Activated CD8-positive, alpha-beta memory T cell treated with anti-CD3 and anti-CD28 coated beads, Interleukin-2, amount 50 U/mL, for 24 hours (primary cell): ENCODE measurements at regions not wholly inside any gene's neighbourhood (a gene's known extent, or its start where the extent isn't known, plus 50 kb on each side); places are given as distances from the start of the nearest gene placed in this dataset.

ENCODE experiments used
- DNase-seq: peaks from one replicate; pipeline ENCODE4 v3.0.0-alpha.2; 2020; ENCODE audit errors: extremely low read depth

DNA sequence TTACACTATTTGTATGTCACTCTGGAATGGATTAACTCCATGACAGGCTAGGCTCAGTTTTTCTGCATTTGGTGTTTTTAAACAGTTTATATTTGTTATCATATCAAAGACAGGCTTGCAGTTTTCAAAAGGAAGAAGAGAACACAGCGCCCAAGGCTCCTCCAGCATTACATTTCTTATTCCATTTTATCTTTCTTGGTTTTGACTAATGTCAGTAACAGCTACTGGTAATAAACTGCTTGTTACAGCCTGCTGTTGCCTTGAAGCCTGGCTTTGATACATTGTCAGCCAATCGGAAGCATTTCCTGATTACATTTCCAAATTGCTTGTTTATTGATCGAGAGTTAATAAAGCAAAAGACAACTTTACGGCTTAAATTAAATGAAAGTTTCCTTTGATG lies 166.0 kb upstream of the MDFIC start:
- no peak for DNase-seq

DNA sequence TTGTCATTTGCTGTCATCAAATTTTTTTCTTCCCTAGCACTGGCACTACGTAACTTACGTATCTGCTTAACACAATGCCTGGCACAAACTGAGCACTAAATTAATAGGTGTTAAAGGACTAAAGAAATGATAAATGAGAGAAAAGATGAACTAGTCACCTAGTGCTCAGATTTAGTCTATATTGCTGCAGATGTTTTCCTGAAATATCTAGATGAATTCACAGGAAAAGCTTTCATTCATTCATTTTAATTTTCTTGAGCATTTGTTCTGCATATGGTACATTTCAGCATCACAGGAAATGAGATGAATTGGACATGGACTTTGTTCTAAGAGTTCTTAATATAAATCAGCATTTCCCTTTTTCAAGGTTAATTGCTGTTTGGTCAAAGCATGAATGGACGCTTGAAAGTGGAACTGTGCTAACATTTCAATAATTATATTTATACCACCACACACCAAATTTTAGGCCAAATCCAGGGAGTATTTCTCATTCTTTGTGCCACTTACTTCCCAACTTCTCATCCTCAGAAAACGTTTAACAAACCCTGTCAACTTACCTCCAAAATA lies 163.2 kb upstream of the MDFIC start:
- DNase-seq, result no peak

DNA sequence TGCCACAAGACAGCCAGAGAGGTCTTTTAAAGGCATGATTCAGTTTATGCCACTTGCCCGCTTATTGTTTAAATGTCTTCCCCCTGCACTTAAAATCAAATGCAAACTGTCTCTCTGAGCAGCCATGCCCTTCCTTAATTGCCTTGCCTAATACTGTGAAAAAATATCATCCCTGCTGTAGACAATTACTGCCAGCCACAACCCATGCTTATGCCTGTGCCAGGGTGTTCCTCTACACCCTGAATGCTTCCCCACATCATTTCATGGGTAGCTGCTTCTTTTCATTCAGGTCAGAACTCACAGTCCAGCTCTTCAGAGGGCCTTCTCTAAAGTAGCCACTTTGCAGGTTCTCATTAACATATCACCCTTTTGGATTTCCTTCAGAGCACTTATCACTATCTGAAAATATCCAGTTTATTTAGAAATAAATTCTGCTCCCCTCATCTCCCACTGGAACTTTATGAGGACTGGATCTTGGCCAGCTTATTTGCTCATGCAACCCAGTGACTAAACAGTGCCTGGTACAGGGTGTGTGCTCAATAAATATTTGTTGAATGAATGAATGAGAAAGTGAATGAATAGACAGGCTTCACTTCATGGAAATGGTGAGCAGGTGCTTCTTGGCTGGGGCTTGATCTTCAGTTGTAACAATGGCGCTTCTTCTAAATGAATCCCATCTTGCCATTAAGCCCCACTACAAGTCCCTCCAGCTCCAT lies 162.4 kb upstream of the MDFIC start:
- no peak for DNase-seq

DNA sequence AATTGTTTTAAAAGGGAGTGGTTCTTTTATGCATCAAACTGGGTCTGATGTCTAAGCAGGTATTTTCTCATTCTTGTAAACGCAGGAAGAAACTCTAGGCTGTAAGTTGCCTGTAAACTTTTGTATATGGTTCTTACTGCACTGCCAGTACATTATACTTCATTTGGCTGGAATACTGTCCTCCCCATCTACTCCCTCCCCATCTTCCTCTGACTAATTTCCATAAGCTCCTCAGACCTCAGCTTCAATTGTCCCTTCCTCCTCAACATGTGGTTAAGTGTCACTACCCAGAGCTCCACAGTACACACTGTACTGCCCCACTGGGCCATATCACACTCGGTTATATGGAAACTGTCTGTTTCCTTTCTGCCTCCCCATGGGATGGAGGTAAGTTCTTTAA lies 161.4 kb upstream of the MDFIC start:
- no peak for DNase-seq

DNA sequence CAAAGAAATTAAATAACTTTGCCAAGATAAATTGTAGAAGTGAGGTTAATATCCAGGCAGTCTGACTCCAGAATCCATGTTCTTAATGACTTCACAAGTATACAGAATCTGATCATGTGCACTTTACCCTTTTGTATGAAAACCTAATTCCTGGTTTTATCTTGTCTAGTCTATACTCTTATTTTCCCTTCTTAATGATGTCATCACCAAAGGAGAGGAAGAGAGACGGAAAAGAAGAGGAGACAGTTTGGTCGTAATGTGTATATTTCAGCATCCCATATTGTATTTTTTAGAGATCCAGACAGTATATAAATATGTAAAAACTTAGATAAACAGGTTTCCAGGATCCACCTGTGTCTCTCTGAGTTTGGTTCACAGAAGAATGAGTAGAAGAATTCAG lies 159.9 kb upstream of the MDFIC start:
- no peak for DNase-seq

DNA sequence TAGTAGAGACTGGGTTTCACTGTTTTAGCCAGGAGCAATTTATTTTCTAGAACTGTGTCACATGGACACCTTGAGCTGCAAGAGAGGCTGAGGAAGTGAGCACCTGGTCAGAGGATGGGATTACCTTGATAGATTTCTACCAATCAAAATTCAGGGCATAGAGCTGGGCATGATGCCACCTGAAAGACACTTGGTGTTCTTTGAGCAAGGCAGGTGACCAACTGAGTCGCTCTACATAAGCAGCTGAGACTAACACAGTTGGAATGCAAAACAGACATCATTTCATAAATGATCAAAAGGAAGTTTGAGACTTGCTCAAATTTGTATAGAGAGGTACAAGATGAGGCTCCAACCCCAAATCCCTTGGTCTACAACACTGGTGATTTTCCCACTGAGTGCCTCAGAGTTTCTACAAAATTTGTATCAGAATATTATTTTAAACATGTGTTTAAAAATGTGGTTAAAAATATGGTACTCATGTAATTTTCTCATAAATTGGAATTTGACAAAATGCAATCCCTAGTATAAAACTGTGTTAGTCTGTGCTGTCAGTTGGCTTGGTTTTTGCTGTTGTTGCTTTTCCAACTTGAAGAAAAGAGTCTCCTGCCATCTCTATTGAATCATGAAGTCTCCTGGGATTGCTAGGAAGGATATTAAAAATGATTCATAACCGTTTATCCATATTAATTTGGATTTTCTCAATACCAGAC lies 156.4 kb upstream of the MDFIC start:
- DNase-seq, result no peak

DNA sequence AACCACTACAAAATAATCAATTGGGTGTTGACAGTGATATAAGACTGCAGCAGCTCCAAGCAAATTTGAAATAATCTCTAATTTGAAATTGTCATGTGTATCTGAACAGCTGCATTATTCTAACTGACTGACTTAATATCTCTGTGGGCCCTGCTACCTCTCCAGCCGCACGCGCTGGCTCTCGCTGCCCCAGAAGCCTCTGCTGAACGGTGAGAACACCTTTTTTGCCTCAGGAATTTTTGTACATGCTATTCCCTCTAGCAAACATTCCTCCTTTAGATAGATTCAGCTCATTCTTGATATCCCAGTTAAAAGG lies 155.9 kb upstream of the MDFIC start:
- no peak for DNase-seq

DNA sequence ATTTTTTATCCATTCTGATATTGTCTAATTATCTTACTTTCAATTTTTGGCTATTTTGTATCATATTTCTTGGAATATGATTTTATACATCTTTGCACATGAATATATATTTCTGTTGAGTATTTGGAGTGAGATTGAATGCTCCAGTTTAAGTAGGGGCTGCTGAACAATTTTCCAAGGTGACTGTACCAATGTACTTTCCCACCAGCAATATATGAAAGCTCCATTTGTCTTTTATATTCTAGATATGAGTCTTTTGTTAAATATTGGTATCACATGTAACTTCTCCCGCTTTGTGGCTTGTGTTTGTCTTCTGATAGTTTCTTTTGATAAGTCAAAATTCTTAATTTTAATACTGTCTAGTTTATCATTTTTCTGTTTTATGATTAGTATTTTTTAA lies 144.6 kb upstream of the MDFIC start:
- DNase-seq, result no peak

DNA sequence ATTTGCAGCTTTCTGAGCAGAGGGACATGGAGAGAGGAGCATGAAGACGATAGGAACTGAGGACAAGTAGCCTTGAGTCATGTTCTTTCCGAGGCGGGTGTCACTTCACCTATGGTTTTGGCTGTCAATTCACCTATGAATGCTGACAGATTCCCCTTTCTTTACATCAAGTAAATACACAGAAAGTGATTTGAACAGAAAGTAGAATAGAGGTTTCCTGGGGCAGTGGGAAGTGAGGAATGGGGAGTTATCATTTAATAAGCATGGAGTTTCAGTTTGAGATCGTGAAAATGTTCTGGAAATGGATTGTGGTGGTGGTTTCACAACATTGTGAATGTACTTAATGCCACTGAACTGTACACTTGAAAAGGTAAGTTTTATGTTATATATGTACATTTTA lies 138.4 kb upstream of the MDFIC start:
- DNase-seq, result no peak

DNA sequence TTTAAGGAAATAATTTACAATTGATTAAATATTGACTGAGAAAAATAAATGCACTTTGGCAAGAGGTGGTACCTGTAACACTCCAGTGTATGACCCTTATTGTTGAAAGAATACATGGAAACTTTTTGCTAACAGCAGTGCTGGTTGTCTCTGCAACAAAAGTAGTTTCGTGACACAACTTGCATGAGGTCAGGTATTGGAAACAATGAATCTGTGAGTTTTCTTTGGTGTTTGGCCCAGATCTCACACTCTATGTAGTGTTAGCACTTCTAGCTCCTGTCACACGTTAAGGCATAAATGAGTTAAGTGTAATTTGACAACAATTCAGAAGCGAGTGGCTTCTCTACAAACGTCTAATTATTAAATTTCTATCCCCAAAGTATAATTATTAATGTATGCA lies 137.7 kb upstream of the MDFIC start:
- DNase-seq, result no peak

DNA sequence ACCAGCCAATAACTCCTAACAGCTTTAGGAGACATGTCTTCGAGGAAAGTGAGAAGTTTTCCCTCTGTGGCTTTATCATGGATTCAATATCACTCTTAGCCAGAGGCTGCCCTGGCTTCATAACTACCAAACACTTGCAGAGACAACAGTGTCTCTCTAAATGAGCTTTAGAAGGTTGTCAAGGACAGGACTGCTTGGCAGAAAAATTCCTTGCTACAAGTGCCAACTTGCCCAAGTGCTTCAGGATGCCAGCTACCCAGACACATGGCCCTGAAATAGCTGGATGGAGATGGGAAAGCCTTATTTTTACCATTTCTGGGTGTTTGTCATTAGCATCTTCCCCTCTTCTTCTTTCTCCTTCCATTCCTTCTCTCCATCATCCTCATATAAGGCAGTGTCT lies 137.1 kb upstream of the MDFIC start:
- DNase-seq, result no peak

DNA sequence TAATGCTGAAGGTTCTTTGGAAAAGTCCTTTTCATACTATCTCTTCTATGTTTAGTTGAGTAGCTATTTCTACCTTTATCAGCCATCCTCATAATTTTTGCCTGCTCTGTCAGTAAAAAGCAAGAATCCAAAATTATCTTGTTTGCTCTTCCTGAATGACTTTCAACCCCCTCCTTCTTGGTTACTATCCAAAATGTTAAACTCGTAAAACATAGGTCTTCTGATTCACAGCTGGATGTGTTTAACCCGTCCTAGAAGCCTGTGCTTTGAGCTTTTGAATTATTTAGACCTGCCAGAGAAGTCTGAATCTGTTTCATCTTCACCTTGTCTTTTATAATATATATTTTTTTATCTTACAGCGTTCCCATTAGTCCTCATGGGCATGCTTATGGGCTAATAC lies 136.4 kb upstream of the MDFIC start:
- no peak for DNase-seq

DNA sequence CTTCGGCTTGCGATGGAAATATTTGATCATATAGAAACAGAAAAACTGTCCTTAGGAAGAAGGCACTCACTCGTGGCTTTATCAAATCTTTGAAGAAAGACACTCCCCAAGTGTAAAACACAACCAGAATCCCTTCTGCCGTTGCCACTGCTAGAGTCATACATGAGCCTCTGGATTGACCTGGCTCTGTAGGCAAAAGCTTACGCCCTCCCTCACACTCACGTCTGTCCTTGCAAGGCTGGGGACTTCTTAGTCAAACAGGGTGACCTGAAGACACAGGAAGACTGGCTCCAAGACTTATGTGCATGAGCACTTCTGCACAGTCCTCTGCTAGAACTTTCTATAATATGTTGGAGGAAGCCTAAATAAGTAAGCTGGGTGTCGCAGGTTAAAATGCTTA lies 135.4 kb upstream of the MDFIC start:
- DNase-seq, result no peak

DNA sequence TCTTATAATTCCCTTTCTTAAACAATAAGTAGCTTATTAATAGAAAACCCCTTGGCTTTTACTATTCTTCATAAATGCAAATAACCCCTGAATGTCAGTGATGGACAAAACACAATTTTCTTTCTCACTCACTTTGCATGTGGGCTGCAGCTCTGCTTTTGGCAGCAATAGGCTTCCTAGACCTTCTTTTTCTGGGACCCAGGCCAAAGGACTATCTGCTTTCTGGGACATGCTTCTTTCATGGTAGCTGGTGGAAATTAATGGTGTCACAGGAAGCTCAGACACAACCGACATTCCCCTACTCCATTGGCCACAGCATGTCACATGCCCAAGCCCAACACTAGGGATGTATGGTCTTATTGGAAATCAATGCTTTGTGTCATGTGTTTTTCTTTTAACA lies 134.3 kb upstream of the MDFIC start:
- DNase-seq, result no peak

DNA sequence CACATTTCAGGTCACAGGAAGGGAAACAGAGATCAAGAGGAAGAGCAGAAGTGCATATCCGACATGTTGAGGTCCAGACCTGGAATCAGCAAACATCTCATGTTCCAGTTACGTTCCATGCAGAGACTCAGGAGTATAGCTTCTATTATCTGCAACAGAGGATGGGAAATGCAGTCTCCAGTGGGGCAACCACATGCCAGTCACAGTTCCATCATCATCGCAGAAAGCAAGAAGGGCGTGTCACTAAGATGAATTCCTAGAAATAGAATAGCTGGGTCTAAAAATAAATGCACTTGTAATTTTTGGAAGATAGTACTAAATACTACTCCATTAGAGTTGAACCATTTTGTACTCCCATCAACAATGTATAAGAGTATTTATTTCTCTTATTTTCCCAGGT lies 133.2 kb upstream of the MDFIC start:
- no peak for DNase-seq

DNA sequence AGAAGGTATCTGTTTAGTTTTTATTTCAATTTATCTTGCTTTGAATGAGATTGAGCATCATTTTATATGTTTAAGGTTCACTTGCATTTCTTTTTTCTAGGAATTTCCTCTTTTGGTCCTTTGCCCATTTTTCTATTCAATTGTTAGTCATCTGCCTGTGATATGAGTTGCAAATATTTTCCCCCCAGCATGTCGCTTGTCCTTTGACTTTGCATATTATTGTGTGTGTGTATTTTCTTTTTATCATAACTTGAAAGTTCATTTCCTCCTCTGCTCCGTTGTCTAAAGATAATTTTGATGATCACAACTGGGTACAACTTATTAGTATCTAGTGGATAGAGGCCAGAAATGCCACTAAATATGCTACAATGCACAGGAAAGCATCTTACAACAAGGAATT lies 132.7 kb upstream of the MDFIC start:
- DNase-seq, result no peak

DNA sequence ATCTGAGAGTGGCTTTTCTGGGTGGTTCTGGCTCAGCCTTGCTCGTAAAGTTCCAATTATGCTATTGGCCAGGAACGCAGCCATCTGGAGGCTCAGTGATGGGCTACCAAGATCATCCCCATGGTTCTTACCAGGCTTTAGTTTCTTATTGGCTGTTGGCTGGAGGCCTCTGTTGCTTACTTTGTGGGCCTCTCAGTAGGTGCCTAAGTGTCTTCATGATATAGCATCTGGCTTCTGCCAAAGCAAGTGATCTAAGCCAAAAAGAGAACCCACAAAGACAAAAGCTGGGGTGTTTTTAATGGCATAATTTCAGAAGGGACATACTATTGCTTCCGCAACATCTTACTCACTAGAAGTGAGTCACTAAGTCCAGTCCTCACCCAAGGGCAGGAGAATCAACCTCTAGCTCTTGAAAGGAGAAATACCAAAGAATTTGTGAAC lies 132.0 kb upstream of the MDFIC start:
- DNase-seq, result no peak

DNA sequence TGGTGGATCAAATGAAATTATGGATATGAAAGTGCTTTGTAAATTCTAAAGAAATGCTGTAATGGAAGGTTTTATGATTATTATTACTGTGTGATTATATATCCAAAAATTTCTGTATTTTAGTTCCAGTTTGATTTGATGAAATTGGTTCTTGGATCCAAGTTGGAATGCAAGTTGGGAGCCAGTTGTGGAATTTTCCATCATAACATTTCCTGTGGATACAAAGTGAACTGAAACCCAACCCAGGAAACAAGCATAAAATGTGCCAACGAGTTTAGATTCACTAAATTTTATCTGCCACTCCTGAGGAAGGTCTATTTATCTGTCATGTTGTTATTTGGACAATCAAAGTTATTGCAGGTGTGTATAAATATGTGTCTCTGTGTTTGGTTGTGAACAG lies 131.4 kb upstream of the MDFIC start:
- DNase-seq, result no peak

DNA sequence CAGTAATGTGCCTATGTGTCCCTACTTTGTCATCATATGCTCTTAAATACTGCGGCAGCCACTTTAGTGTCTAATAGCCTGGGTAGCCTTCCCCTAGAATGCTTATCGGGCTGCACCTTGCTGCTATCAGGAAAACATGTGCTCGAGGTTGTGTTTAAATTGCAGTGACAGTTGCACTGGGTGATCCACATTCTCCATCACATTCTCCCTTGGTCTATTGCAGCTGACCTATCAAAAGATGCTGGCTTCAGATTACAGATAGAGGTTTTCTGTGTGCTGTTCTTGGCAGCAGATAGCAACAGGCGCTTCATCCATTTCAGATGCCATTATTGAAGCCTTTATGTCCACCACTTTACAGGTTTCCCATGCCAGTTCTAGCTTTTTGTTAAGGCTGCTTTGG lies 130.1 kb upstream of the MDFIC start:
- DNase-seq, result no peak

DNA sequence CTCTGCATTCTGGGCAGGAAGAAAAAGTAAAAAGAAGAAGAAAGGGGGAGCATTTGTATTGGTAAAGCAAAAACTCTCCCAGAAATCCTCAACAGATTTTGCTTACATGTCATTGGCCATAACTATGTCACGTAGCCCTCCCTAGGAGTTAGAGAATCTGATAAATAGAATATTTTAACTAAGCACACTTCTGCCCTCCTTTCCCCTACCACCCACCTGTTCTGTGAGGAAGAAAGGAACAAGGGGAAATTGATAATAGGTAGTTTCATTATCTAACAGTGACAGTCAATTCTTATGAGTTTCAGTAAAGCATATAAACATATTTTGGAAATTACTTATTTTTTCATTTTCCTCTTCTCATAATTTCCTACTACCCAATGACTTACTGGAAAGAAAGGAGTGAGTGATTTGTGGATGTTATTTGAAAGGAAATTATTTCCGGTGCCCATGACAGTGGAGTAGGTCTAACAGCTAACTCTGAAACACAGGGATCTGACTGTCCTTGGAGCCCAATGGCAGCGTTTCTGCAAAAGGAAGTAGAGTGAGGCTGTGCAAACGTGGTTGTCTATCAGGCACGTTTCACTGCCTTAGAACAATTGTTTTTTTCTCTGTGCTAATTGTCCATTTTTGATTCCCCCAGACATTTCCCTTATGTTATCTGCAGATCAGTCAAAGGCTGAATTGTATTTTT lies 128.6 kb upstream of the MDFIC start:
- no peak for DNase-seq

DNA sequence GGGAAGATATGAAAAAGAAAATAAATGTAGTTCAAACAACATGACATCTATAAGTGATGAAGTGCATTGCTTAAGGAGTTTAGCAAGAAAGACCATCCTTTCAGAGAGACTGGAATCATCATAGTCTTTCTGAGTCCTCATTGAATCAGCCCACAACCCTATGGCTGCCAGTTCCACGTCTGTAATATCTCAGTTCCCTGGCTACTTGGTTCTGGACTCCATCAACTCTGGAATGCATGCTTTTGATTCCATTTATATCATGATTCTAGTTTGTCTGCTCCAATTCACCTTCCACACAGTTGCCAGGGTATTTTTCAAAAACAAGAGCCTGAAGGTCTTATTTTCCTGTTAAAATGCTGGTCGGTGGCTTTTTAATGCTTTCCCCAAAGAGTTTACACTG lies 126.4 kb upstream of the MDFIC start:
- DNase-seq, result no peak

DNA sequence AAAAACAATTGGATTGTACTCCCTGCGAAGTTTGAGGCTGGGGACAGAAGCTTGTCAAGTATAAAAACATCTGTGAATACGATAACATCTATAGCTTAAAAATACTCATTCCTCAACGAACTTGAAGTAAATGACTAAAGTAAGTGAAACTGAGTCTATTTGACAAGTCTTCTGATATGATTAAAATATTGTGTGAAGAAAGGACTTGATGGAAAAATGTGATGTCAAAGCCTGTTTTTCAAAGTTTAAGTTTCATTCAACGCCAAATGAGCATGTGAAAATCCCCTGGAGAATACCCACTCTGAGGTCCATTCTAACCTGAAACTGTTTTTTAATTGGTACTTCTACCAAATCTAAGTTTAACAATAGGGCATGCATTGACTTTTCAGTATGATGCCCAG lies 122.3 kb upstream of the MDFIC start:
- DNase-seq, result no peak

DNA sequence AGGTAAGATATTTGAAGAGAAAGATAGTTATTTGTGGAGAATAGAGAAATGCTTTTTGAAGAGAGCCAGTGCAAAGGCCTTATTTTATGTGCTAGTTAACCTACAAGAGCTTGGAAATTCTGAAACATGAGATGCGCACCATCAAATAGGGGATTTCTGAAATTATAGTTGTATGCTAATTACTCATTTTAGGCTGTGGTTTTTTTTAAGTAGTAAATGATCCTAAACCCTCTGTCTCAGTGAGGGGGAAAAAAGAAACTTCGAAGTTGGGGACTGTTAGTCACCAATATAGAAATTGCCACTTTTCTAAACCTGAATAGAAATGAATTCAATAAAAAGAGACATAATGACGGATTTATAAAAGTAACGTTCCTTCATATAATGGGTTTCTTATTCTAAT lies 119.3 kb upstream of the MDFIC start:
- no peak for DNase-seq
